Left ventricle myocardium inferior (tissue), 1 donor: ENCODE measurements at regions not wholly inside any gene's neighbourhood (a gene's known extent, or its start where the extent isn't known, plus 50 kb on each side); places are given as distances from the start of the nearest gene placed in this dataset.
"Not testable (repeated sequence)": the region's sequence is repeated elsewhere in the genome, so short reads cannot be mapped to it uniquely, and the experiment has no call there.

ENCODE experiments used
- DNase-seq: peaks from one replicate; pipeline ENCODE4 v3.0.0-alpha.2; 2020
- H3K27ac ChIP-seq: fragments of 200-600 bp; replicated peaks from 2 replicates; pipeline ENCODE4 v1.8.0; 2021
- H3K27me3 ChIP-seq: fragments of 200-600 bp; 2 replicates; pipeline ENCODE4 v1.8.0; 2021; ENCODE audit warnings: low read depth
- H3K36me3 ChIP-seq: fragments of 200-600 bp; 2 replicates; pipeline ENCODE4 v1.8.0; 2021
- H3K4me1 ChIP-seq: fragments of 200-600 bp; 2 replicates; pipeline ENCODE4 v1.8.0; 2021
- H3K4me3 ChIP-seq: fragments of 200-600 bp; 2 replicates; pipeline ENCODE4 v1.8.0; 2021; ENCODE audit warnings: mild to moderate bottlenecking, moderate library complexity
- H3K9me3 ChIP-seq: fragments of 200-600 bp; replicated peaks from 2 replicates; pipeline ENCODE4 v1.8.0; 2021
- CTCF ChIP-seq: fragments of 200-600 bp; IDR thresholded peaks from 2 replicates; pipeline ENCODE4 v1.8.0; 2021; ENCODE audit warnings: antibody characterized with exemption, mild to moderate bottlenecking, borderline replicate concordance
- intact Hi-C: fragments of 100-400 bp; cut with micrococcal nuclease; formaldehyde crosslinking; loops from one replicate; pipeline ENCODE4 v1.11.0; 2022
- donor health status: DM: no; HTN: yes; CAD: no; lungs with severe emphysema.

GRCh38 chr5:39616131-39616530, 191.4 kb upstream of the DAB2 start:
- Histone ChIP-seq H3K4me3 (no peak overlapping the region), H3K4me1 (no peaks in the 10 kb centered on the region), H3K27ac (no peak overlapping the region), H3K9me3 (no peaks in the 10 kb centered on the region), H3K27me3 (no peaks in the 10 kb centered on the region), H3K36me3 (no peaks in the 10 kb centered on the region)
- intact Hi-C loops, result no loop called here
- TF ChIP-seq CTCF, result no peak
- no peak for DNase-seq

- H3K27me3 ChIP-seq, DNase-seq, intact Hi-C loops, H3K36me3 ChIP-seq, H3K9me3 ChIP-seq, H3K27ac ChIP-seq, H3K4me3 ChIP-seq, H3K4me1 ChIP-seq: not testable (repeated sequence)
These were observed 186.3 kb upstream of the DAB2 start for GRCh38 chr5:39611076-39611475.

- intact Hi-C loops, result no loop called here
- no peaks in the 10 kb centered on the region for H3K4me1 ChIP-seq
- H3K4me3 ChIP-seq, result no peak overlapping the region
- no peaks in the 10 kb centered on the region for H3K36me3 ChIP-seq
- no peaks in the 10 kb centered on the region for H3K27me3 ChIP-seq
- no peak overlapping the region for H3K27ac ChIP-seq
- DNase-seq, result no peak
- no peak for TF ChIP-seq CTCF
- H3K9me3 ChIP-seq, result no peaks in the 10 kb centered on the region
These were observed 183.2 kb upstream of the DAB2 start for GRCh38 chr5:39608024-39608423.

GRCh38 chr5:39606591-39606990, 181.8 kb upstream of the DAB2 start:
- H3K4me3 ChIP-seq, result no peak overlapping the region
- no peak for TF ChIP-seq CTCF
- H3K36me3 ChIP-seq, result no peaks in the 10 kb centered on the region
- no peaks in the 10 kb centered on the region for H3K9me3 ChIP-seq
- H3K27me3 ChIP-seq, result no peaks in the 10 kb centered on the region
- H3K4me1 ChIP-seq, result no peaks in the 10 kb centered on the region
- no peak overlapping the region for H3K27ac ChIP-seq
- DNase-seq, result no peak
- intact Hi-C loops, result no loop called here

- Histone ChIP-seq H3K9me3 (no peaks in the 10 kb centered on the region), H3K36me3 (no peaks in the 10 kb centered on the region), H3K27ac (no peak overlapping the region), H3K27me3 (no peaks in the 10 kb centered on the region), H3K4me1 (no peaks in the 10 kb centered on the region), H3K4me3 (no peak overlapping the region)
- no peak for TF ChIP-seq CTCF
- no peak for DNase-seq
- intact Hi-C loops, result no loop called here
These were observed 181.1 kb upstream of the DAB2 start for GRCh38 chr5:39605588-39606575.

- no peaks in the 10 kb centered on the region for H3K27me3 ChIP-seq
- DNase-seq, result no peak
- intact Hi-C loops, result no loop called here
- no peaks in the 10 kb centered on the region for H3K9me3 ChIP-seq
- H3K27ac ChIP-seq, result no peak overlapping the region
- H3K4me1 ChIP-seq, result no peaks in the 10 kb centered on the region
- H3K4me3 ChIP-seq, result no peak overlapping the region
- TF ChIP-seq CTCF, result no peak
- H3K36me3 ChIP-seq, result no peaks in the 10 kb centered on the region
These were observed 180.4 kb upstream of the DAB2 start for GRCh38 chr5:39605145-39605544.
